ENCODE measurements at regions not wholly inside any gene's neighbourhood (a gene's known extent, or its start where the extent isn't known, plus 50 kb on each side); places are given as distances from the start of the nearest gene placed in this dataset.

GRCh38 chr13:65857942-65858565 is 1372.1 kb downstream of the PCDH9 start:
- no peak for TF ChIP-seq CTCF (IDR thresholded peaks at IDR 0.05)

DNA sequence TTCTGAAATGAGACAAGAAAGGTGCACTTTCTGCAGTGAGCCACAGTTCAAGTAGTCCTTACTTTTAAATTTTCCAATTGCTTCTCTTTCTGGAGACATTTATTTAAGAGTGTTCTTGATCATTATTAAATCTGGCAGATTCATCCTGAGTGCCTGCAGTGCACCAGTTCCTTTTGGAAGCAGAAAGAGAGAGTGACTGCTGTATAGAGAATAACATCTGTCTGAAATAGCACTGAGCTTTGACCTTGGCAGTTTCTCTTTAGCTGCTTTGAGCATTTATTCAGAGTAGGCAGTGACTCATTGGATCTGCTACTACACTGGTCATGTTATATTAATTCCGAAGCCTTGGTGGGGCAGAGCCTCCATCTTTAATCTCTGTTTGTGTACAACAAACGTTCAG is 1373.7 kb downstream of the PCDH9 start:
- TF ChIP-seq CTCF (IDR thresholded peaks at IDR 0.05), result no peak

- no peak for TF ChIP-seq CTCF (IDR thresholded peaks at IDR 0.05)
Measured at GRCh38 chr13:65855242-65855805, 1374.8 kb downstream of the PCDH9 start.

- no peak for TF ChIP-seq CTCF (IDR thresholded peaks at IDR 0.05)
Measured at GRCh38 chr13:65854431-65854830, 1375.7 kb downstream of the PCDH9 start.

DNA sequence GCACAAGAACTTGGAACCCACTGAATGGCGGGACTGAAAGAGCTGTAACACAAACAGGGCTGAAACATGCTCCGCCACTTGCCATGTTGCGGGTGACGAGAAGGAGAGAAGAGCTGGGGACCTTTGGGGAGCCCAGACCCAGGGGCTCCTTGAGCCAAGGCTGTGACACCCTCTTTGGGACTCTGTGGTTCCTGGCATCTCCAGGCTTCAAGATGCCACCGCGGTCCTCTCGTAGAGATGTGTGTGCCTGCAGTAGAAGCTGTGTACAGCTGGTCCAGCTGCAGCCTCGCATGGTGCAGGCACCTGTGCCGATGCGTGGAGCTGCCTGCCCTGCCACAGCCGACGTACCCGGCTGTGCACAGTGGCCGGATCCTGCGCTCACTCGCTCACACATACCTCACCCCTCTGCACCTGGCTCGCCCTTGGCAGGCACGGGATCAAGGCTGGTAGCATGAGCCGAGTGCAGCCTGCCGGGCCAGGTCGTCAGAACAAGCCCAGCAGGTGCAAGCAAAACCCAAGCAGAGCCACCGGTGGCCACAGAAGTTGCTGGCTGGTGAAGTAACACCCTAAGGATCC is 1385.8 kb downstream of the PCDH9 start:
- no peak for TF ChIP-seq CTCF (IDR thresholded peaks at IDR 0.05)

DNA sequence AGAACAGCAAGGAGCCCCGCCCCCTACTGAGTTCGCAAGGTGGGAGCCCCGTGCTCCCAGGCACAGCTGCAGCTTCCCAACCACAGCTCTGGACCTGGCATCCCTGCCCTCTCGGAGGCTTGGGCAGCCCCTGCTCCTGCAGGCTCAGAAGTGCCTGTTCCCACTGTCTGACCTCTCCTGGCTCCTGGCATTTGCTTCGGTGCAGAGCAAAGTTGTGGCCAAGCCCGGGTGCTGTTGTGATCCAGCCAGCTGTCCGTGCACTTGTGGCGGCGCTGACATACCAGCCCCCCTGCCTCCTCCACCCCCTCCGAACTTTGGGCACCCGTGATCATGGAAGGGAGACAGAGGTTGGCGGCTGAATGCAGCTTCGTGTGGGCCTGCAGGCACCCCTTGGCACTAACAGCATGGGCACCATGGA is 1386.8 kb downstream of the PCDH9 start:
- no peak for TF ChIP-seq CTCF (IDR thresholded peaks at IDR 0.05)

DNA sequence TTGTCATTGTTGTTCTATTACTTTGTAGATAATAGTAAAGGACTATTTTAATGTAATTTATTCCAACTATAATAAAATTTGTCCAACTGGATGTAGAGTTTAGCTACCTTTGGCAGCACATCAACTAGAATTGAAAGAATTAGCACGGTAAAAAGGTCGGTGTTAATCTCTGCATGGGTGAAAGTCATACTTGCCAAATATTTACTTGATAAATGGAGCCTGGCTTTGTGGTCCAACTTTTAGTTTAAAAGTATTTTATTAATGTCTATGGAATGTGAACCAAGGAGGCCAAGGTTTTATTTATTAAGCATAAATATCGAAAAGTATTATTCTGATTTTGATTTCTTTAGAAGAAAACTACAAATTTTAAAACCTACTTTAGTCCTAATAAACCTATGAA is 1389.0 kb downstream of the PCDH9 start:
- TF ChIP-seq CTCF (IDR thresholded peaks at IDR 0.05), result no peak

Data from LNCAP (cell line).